HG03159 (cell line): ENCODE measurements at regions not wholly inside any gene's neighbourhood (a gene's known extent, or its start where the extent isn't known, plus 50 kb on each side); places are given as distances from the start of the nearest gene placed in this dataset.

Experiments used
- ATAC-seq: cut with Tn5 transposase; IDR thresholded peaks from one replicate; pipeline ENCODE4 v1.9.1; 2021; ENCODE audit warnings: mild to moderate bottlenecking, moderate library complexity; ENCODE audit not compliant: unreplicated experiment

DNA sequence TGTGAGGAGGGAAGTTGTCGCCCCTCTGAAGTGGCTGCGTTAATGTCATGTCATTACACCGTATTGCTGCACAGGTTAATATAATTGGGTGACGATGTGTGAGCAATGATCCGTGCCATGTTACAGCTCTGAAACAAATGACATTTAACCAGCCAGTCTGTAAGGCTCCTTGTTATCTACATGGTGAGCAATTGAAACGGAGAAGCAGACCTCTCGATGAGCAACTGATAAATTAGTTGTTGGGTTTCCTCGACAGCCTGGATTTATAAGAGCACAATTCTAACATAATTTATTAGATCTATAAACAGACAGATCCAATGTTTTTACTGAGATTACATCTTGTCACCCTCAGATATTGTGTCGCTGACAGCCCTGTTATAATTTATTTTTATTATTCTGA lies 49.9 kb upstream of the MAFB start:
- ATAC-seq: no peak

DNA sequence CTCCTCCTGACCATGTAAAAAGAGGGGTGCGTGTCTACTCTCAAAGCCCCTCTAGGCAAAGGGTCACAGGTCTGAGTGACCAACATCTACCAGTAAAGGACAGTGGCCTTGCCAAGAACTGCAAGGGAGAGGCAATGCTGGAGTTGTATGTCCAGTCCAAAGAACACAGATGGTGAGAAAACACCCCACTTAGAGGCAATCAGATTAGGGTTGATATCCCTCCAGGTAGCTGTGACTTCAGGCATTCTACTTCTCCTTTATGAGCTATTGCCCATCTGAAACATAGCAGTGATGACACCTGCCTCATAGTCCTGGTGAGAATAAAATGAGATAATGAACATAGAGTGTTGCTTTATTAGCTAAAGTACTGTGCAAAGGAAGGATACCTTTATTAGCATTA lies 50.8 kb upstream of the MAFB start:
- no peak for ATAC-seq

DNA sequence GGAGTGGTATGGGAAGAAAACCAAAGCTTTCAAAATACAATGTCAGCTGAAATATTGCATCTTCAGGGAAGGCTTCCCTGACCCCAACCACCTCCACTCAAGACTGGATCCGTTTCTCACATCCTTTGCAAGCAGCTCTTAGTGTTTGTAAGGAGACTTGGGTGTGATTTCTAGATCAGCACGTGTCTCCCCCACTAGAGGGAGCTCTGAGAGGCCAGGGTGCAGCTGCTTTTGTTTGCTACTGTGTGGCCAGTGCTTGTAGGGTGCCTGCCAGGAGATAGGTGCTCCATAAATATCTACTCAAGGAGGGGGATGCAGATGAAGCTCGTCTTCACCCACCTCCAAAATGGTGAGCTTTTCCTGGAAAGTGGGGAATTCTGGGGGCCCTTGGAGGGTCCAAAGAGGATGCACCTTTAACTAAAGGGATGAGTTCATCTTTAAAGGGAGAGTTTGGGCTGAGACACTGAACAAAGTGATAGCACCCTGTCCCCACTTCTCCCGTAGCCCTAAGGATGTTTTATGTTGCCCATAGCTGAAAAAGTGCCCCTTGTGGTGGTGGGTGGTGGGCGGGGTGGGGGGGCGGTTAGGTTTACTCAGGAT lies 52.6 kb upstream of the MAFB start:
- ATAC-seq: no peak

DNA sequence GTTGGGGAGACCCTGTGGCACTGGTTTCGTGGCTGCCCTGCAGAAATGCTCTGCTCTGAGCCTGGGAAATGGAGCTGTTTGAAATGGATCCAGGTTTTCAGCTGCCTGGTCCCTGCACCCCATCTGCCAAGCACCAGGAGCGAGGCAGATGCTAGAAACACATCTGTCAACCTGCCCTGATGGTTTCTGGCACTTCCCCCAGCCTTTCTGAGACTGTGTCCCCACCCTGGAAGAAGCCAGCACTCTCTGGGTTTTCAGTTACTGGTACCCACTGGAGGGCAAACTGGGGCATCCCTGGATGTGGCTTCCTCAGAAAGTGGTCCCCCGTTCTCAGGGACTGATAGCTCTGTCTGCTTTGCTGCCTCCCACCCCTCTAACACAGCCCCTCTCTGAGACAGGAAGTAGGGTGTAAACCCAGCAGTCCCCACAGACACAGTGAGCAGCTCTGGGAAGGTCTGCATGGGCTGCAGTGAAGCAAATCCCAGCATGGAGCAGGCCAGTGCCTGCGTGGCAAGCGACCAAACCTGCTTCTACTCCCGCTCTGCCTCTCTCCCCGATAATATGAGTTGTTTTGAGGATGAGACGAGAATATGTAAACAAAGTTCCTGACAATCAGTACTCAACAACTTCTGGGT lies 54.2 kb upstream of the MAFB start:
- no peak for ATAC-seq

DNA sequence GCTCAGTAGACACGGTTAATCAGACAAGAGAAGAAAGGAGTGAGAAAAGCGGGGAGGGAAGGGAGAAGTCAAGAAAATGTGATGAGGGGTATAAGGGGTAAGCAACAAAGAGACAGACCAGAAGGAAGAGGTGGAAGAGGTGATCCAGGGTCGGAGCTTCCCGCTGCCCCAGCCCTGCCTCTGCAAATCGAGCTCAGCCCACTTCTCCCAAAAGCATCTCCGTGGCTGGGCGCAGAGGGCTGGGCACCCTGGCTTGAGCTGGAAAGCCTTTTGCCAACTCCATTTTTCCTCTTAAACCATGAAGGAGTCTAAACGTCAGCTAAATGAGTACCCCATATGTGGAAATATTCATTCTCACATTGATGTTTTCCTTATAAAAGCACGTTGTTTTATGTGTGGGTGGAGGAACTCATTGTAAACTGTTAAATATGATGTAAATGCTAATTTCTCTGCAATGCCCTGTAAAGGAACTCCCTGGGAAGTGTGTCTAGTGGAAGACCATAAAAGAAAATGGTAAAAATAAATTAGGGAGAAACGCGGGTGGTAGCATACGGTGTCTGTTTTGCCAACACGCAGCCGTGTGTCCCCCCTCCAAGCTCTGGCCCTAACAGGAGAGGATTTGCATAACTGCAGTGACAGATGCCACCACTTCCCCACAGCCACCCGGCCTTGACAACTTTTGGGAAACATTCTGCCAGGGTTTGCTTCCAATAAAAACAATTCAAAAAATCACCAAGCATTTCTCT lies 55.2 kb upstream of the MAFB start:
- no peak for ATAC-seq

DNA sequence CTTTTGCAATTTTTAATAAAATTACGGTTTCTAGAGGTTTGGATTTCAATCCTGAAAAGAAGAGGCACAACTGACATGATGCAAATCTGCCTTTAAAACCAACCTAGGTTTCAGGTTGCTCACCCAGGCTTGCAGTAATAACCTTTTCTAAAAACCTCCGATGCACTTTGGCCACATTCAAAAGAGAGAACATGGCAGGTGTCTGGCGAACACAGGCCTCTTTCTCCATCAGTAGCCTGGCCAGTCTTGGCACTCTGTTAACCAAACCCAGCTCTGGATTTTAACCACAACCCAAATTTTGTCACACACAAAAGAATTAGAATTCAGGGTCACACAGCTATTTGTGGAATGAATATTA lies 55.8 kb upstream of the MAFB start:
- no peak for ATAC-seq

DNA sequence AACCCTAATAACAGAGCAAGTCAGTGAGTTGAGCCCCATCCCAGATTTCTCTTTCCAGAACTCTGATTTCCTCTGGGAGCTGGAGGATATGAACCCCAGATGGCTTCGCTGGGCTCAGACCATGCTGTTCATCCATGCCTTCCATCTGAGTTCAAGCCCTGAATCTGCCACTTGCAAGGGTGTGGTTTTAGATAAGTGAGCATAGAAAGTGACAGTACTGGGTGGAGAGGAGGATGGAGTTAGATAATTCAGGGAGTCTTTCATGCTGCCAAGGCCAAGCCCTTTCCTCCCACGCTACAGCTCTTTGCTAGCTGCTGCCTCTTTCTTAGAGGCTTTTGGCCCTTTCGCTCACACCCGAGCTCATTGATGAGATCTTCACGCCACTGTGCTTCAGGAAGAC lies 57.2 kb upstream of the MAFB start:
- ATAC-seq: no peak

DNA sequence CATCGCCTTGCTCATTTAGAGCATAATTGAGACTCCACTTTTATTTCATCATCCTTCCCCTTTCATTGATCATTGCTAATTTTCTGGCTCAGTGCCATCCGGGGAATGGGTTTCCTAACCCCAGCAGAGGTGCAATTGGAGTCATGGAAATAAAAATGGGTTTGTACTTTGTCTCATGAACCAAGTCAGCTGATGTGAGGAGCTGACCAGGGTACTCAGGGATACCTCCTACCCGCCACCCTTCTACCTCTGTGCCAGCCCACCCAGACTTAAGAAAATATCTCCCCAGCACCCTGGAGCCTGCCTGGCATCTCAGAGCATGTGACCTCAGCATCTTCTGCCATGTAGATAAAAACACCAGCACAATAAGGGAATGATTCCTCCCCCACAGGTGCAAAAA lies 59.1 kb upstream of the MAFB start:
- no peak for ATAC-seq

DNA sequence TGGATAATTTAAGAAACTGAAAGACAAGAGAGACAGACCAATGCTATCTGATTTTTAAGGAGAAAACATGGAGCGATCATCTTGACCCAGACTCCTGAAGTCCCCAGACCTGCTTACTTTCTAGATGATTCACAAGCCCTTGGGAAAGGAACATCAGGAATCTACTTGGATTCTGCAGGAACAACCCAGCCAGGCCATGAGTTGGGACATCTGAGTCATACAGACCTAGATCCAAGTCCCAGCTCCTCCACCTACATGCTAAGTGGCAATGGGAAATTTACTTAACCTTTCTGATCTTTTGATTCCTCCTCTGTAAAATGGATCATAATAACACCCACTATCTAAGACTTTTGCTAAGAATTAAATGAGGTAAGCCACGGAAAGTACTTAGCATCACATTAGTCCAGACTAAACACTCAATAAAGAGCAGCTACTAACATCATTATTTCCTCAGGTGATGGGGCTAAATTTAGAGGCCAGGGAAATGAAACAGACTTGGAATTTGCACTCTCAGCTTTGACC lies 61.0 kb upstream of the MAFB start:
- no peak for ATAC-seq

DNA sequence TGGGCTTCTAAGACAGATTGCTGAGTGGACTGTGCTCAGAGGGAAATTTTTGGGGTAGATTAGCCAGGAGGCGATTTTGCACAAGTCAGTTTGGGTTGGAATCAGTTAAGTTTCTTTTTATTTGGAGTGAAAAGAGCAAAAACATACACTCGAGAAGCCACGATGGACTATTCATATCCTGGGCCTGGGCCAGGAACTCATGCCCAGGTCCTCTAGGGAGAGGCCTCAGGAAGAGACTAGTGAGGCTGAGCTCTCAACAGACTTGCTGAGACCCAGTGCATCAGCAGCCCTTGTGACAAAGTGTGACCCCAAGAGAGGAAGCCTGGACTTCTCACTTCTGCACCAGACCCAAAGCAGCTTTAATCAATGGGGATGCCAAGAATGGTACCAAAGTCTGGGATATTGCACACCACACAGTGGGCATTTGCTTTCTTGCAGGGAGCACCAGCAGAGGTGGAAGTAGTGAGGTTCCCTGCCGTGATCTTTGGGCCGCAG lies 61.6 kb upstream of the MAFB start:
- ATAC-seq: no peak

DNA sequence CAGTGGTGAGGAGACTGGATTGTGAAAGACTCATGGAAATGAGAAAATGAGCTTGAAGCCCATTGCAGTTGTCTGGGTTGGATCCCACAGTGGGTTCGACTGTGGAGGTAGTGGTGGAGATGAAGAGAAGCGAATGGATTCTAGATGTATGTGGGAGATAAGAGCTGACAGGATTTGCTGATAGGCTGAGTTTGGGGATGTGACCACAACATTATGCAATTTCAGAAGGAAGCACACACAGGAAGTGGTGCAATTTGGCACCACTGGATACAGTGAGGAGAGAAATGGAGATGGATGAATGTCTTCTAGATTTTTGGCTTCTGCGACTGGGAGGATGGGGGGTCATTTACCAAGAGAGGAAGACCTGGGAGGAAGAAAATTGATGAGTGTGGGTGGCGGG lies 64.4 kb upstream of the MAFB start:
- no peak for ATAC-seq

DNA sequence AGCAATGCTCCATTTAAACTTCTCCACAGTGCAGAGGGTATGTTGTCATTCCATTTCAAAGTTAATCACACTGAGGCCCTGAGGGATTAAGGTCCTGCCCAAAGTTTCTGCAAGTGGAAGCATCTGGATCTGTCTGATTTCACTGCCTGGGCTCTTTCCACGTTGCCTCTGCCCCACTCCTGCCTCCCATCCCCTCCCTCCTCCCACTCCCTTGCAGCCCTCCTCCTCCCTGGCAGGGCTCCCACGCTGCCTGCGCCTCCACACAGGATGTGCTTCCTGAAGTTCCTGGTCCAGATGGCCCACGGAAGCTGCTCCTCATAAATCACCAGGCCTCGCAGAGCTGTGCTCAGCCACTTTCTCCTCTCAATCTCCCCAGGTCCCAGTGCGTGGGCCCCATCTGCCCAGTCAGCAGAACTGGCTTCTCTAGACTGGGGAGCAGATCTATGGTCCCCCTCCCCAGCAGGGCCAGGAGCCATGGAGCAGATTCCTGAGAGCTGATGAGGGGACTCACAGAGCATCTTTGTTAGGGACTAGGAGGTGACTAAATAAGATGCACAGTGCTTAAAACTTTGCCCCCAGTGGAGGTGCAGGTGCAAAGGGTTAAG lies 65.4 kb upstream of the MAFB start:
- ATAC-seq: no peak

DNA sequence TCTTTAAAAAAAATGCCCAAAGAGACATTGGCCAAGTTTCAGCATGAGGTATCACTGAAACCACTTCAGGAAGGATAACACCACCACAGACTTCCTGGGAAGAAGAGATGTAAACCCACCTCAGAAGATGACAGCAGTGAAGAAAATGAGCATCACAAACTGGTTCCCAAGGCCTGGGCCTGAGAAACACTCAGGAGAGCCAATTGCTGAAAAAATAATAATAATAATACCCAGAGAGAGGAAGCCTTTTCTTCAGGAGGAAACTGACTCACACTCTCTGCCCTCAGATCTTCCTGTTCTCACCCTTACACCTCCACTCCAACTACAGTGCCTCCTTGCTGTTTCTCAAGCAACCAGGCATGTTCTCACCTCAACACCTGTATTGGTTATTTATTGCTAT lies 68.1 kb upstream of the MAFB start:
- no peak for ATAC-seq

DNA sequence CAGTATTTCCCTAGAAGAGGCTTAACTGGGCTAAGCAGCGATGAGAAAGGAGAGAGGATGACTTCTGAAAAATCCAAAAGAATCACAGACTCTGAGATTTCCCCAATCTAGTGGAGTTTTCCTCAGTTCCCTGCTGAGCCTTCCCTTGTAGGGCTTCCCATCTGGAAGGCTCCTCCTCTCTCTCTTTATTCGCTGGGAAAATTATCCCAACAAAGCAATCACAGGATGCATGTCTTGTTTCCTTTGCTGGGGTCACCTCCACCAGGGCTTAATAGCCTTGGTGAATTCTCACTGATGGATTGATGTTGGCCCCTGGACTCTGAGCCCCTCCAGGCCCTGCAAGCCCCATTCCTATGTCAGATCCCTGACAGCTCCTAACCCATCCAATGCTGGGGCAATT lies 69.8 kb upstream of the MAFB start:
- no peak for ATAC-seq

DNA sequence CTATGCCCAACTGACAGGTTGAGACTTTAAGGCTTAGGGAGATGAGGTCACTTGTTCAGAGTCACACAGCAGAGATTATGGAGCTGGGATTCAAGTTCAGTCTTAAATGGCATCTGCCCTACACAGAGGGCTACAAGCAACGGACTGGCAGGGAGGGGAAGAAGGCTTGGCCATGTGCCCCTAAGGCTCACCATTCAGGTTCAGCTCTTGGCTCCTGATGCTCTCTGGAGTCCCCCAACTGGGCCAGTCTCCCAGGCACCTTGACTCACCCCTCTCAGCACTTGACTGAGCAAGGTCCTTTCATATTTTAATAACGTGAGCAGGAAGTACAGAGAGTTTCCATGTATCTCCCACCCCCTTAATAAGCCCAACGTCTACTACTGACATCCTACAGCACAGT lies 71.4 kb upstream of the MAFB start:
- no peak for ATAC-seq

DNA sequence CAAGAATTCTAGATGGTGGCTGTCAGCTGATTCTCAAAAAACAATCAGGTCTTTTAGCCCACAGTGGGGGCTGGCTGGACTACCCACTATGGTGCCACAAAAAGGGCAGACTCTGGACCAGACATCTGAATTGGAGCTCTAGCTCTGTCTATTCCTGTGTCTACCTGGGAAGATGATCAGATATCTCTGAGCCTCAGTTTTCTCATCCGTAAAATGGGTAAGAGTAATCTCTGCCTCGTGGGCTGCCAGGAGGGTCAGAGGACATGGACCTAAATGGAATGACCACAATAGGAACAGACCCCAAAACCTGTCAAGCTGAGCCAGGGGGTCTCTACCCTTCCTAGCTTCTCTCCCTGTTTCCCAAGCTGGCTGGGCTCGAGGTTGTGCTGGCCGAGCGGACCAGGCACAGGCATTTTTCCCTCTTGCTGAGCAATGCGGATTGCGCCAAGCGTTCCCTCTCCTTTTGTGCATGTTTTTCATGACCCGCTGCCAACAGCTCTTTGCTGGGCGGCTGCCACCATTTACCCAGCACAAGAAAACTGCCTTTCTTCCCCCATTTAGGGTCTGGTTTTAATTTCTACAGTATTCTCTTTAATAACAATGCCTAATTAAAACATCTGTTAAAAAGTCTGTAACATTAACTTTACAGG lies 74.7 kb upstream of the MAFB start:
- no peak for ATAC-seq

DNA sequence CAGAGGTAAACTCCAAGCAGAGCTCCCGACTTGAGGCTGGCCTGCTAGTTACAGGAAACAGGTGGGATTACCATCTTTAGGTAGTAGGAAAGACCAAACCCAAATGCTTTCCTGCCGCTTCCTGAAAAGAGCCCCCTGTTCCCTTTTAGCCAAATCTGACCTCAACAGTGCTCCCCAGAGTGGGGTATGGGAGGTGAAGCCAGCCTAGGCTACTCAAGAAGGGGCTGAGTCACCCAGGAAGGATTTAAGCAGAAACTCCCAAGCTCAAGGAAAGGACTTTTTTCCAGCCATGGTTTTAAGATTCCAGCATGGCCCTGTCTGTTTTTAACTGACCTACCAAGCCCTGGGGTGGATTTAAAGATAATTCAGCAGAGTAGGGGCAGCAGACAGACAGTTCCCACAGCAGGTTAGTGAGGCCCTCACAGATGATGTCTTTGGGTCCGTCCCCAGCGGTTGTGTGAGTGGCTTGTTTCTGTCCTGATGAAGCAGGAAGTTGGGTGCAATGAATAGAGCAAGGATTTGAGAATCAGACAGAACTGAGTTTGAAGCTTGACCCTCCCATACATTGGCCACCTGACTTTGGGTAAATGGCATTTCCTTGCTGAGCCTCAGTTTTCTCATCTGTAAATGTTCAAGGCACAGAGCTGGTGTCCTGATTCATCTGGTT lies 76.9 kb upstream of the MAFB start:
- no peak for ATAC-seq

DNA sequence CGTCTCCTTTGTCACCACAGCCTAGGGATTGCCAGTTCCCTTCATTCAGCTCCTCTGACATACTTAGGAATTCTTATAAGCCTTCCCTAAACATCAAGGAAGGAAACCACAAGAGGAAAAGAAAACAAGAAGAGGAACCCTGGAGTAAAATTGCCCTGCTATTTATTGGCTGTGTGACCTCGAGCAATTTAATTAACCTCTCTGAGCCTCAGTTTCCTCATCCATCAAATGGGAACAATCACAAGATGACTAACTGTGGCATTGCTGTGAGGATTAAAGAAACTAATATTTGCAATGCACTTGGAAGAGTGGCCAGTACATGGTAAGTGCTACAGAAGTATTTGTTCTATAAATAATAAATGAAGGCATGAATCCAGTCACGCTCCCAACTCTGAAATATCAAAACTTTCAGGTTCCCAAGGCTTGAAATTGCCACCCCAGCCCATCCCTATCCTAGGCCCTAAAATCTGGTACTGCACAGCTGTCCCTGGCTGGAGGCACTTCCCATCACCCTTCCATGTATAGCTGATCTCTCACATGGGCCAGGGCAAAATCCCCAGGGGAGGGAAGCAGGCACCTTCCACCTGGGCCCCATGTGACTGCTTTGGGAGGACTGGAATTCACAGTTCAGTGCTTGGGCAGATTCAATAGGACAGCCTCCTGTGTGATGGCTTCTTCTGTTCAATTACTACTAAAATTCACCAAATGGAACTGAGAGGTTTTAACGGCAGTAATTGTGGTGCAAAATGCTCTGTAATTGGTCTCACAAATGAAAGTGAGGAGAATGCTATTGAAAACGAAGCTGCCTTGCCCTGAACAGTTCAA lies 78.0 kb upstream of the MAFB start:
- ATAC-seq: no peak

DNA sequence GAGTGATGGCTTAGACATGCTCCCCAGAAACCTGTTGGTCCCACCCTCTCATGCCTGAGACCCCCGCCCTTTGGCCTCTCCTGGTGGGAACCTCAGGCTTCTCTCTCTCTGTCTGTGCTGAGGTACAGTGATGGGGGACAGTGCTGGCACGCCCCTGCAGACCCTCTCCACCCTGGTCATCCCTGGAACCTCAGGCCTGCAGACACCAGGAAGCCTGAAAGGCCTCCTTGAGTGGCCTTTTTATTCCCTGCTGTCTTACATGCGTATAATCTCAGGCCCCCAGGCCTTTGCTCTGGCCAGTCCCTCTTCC lies 78.5 kb upstream of the MAFB start:
- ATAC-seq: no peak

DNA sequence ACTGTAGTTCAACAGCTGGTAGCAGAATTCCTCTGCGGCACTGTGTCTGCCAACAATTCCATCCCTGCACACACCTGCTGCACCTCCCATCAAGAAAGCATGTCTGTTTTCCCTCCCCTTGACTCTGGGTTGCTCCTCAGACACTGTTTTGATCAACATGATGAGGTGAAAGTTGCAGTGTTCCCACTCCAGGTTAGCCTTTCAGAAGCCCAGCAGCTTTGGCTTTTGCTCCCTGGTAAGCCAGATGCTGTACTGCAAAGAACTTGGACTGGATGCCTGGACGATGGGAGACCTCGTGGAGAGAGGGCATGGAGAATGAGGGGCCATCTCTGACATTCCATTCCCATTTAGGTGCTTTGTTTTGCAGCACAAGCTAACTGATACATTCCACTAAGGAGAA lies 79.1 kb upstream of the MAFB start:
- ATAC-seq: no peak
